ENCODE measurements at regions not wholly inside any gene's neighbourhood (a gene's known extent, or its start where the extent isn't known, plus 50 kb on each side); places are given as distances from the start of the nearest gene placed in this dataset.
"Not testable (repeated sequence)": the region's sequence is repeated elsewhere in the genome, so short reads cannot be mapped to it uniquely, and the experiment has no call there.

GRCh38 chr3:67064105-67064504 is 66.0 kb downstream of the KBTBD8 start:
- peak; percentile 39 for DNase-seq (ENCODE audit: low spot score)

- no peak for DNase-seq (ENCODE audit: low spot score)
These were observed 69.1 kb downstream of the KBTBD8 start for GRCh38 chr3:67067251-67067650.

- not testable (repeated sequence) for DNase-seq (ENCODE audit: low spot score)
These were observed 74.5 kb downstream of the KBTBD8 start for GRCh38 chr3:67072640-67073039.

- no peak for DNase-seq (ENCODE audit: low spot score)
These were observed 75.7 kb downstream of the KBTBD8 start for GRCh38 chr3:67073812-67074211.

GRCh38 chr3:67075295-67075694 is 77.2 kb downstream of the KBTBD8 start:
- no peak for DNase-seq (ENCODE audit: low spot score)

- DNase-seq (ENCODE audit: low spot score) = no peak
These were observed 78.5 kb downstream of the KBTBD8 start for GRCh38 chr3:67076607-67077006.

GRCh38 chr3:67077656-67078055 is 79.5 kb downstream of the KBTBD8 start:
- no peak for DNase-seq (ENCODE audit: low spot score)

- DNase-seq (ENCODE audit: low spot score) = no peak
These were observed 84.5 kb downstream of the KBTBD8 start for GRCh38 chr3:67082533-67083024.

GRCh38 chr3:67083277-67083676 is 85.2 kb downstream of the KBTBD8 start:
- peak; percentile 34 for DNase-seq (ENCODE audit: low spot score)

GRCh38 chr3:67087788-67088187 is 89.7 kb downstream of the KBTBD8 start:
- DNase-seq (ENCODE audit: low spot score) = no peak

GRCh38 chr3:67090474-67090873 is 92.4 kb downstream of the KBTBD8 start:
- peak; percentile 9 for DNase-seq (ENCODE audit: low spot score)

- DNase-seq (ENCODE audit: low spot score) = no peak
These were observed 95.2 kb downstream of the KBTBD8 start for GRCh38 chr3:67093305-67093704.

GRCh38 chr3:67094167-67094566 is 96.1 kb downstream of the KBTBD8 start:
- DNase-seq (ENCODE audit: low spot score) = no peak

- no peak for DNase-seq (ENCODE audit: low spot score)
These were observed 96.7 kb downstream of the KBTBD8 start for GRCh38 chr3:67094774-67095173.

- DNase-seq (ENCODE audit: low spot score) = no peak
These were observed 106.3 kb downstream of the KBTBD8 start for GRCh38 chr3:67104388-67104787.

GRCh38 chr3:67106874-67107273 is 108.8 kb downstream of the KBTBD8 start:
- DNase-seq (ENCODE audit: low spot score) = no peak

- peak; percentile 15 for DNase-seq (ENCODE audit: low spot score)
These were observed 111.6 kb downstream of the KBTBD8 start for GRCh38 chr3:67109651-67110204.

- peak; percentile 67 for DNase-seq (ENCODE audit: low spot score)
These were observed 115.8 kb downstream of the KBTBD8 start for GRCh38 chr3:67113802-67114407.

GRCh38 chr3:67118122-67118521 is 120.0 kb downstream of the KBTBD8 start:
- DNase-seq (ENCODE audit: low spot score) = no peak

GRCh38 chr3:67118635-67119034 is 120.5 kb downstream of the KBTBD8 start:
- DNase-seq (ENCODE audit: low spot score) = no peak

GRCh38 chr3:67123914-67124313 is 125.8 kb downstream of the KBTBD8 start:
- DNase-seq (ENCODE audit: low spot score) = no peak

GRCh38 chr3:67127254-67127653 is 129.1 kb downstream of the KBTBD8 start:
- no peak for DNase-seq (ENCODE audit: low spot score)

GRCh38 chr3:67142432-67142831 is 144.3 kb downstream of the KBTBD8 start:
- DNase-seq (ENCODE audit: low spot score) = no peak

- no peak for DNase-seq (ENCODE audit: low spot score)
These were observed 147.6 kb downstream of the KBTBD8 start for GRCh38 chr3:67145738-67146137.
